Heart left ventricle (tissue), 13 donors: ENCODE measurements at regions not wholly inside any gene's neighbourhood (a gene's known extent, or its start where the extent isn't known, plus 50 kb on each side); places are given as distances from the start of the nearest gene placed in this dataset.

Experiments
- CTCF ChIP-seq, 12 donors: fragments of 200-600 bp; sonication (generic) in 4 of 12; IDR thresholded peaks; one replicate each; pipeline versions ENCODE4 v1.5.0 to v1.8.0; 2018 to 2022; ENCODE audit warnings: antibody characterized with exemption in 12 of 12, mild to moderate bottlenecking in 5 of 12
- POLR2A ChIP-seq, 2 donors: fragments of 450-650 bp; IDR thresholded peaks; one replicate each; pipeline ENCODE4 v1.6.1; 2017; ENCODE audit warnings: antibody characterized with exemption in 2 of 2, mild to moderate bottlenecking in 2 of 2, moderate library complexity in 2 of 2
- donor health status: ischemic (EF 13 %, LVEDD 7.1; RV severe dilation, severe dysfunction).
- donor health status: DM: no; HTN: yes; CAD: no.
- donor health status: DM: no; HTN: no; CAD: no.
- donor health status: ischemic (EF 25% LVEDD 6.9; RV normal size, moderate dysfunction).
- donor health status: ischemic (EF 25% LVEDD 5.7; RV mildly dilated, moderate dysfunction).
- donor health status: ischemic (EF 35%, LVEDD 5.7; RV mildly dilated, moderate dysfunction).
- donor health status: nonischemic (EF 11% LVEDD 7.7; RV severe dilation, severe dysfunction).
- donor health status: DM: yes; HTN: yes; CAD: no.
- donor health status: PGD.
- donor health status: ischemic (EF 29% LVEDD 5.4; RV normal size, mild dysfunction).
- donor health status: nonischemic (EF 23%, LVEDD 6.1; RV moderate dilation, normal function).

DNA sequence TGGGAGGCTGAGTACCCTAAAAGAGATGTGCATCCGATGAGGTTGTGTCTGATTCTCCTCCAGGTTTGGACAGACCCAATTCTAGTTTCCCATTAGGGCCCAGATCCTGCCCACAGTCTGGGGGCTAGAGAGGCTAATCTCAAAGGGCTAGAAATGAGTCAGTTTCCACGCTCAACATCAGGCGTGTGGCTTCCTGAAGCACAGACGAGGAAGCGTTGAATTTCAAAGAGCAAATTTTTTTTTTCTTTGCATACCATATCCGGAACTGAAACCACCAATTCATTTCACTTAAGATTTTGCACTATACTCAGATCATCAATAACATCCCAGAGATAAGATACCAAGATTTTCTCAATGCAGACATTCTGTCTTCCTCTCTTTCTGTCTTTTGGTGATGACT, 173.8 kb upstream of the BCL6 start:
- TF ChIP-seq CTCF (IDR thresholded peaks at IDR 0.05) (no peak), POLR2A (IDR thresholded peaks at IDR 0.05) (no peak)
